Lung (tissue), 11 donors: ENCODE measurements at regions not wholly inside any gene's neighbourhood (a gene's known extent, or its start where the extent isn't known, plus 50 kb on each side); places are given as distances from the start of the nearest gene placed in this dataset.
"Not testable (repeated sequence)": the region's sequence is repeated elsewhere in the genome, so short reads cannot be mapped to it uniquely, and the experiment has no call there.

Source experiments
- ATAC-seq: fragments of 200-7000 bp; cut with Tn5 transposase; one replicate; pipeline ENCODE4 v1.9.1; 2020; ENCODE audit warnings: moderate number of reproducible peaks; ENCODE audit not compliant: insufficient read depth, low FRiP score
- DNase-seq, 3 donors: peaks; one replicate each; pipeline ENCODE4 v3.0.0-alpha.2; 2013 to 2017
- H3K27ac ChIP-seq, 2 donors: one replicate each; pipeline ENCODE4 v1.5.1; 2013; ENCODE audit warnings: mild to moderate bottlenecking in 2 of 2, moderate library complexity in 2 of 2, control low read depth in 1 of 2, inconsistent platforms in 1 of 2, low read depth in 1 of 2, low read length in 1 of 2
- H3K27me3 ChIP-seq, 3 donors: one replicate each; pipeline ENCODE4 v1.5.1; 2013; ENCODE audit warnings: low read length in 2 of 3; ENCODE audit not compliant: control insufficient read depth in 3 of 3, insufficient read depth in 3 of 3
- H3K36me3 ChIP-seq, 4 donors: one replicate each; pipeline ENCODE4 v1.5.1; 2013; ENCODE audit warnings: low read length in 4 of 4, mild to moderate bottlenecking in 1 of 4, moderate library complexity in 1 of 4; ENCODE audit not compliant: control insufficient read depth in 4 of 4, insufficient read depth in 4 of 4
- H3K4me1 ChIP-seq, 5 donors: one replicate each; pipeline ENCODE4 v1.5.1; 2013; ENCODE audit warnings: low read length in 5 of 5, mild to moderate bottlenecking in 2 of 5, moderate library complexity in 1 of 5; ENCODE audit not compliant: control insufficient read depth in 5 of 5, insufficient read depth in 5 of 5
- H3K4me3 ChIP-seq: one replicate; pipeline ENCODE4 v1.5.1; 2013; ENCODE audit warnings: mild to moderate bottlenecking, control low read depth, moderate library complexity
- H3K9ac ChIP-seq, 2 donors: one replicate each; pipeline ENCODE4 v1.5.1; 2013; ENCODE audit warnings: low read length in 2 of 2, control low read depth in 1 of 2; ENCODE audit not compliant: insufficient read depth in 1 of 2
- H3K9me3 ChIP-seq, 4 donors: one replicate each; pipeline ENCODE4 v1.5.1; 2013; ENCODE audit warnings: low read length in 3 of 4, mild to moderate bottlenecking in 1 of 4, moderate library complexity in 1 of 4; ENCODE audit not compliant: control insufficient read depth in 4 of 4, insufficient read depth in 3 of 4
- CTCF ChIP-seq: IDR thresholded peaks from 2 replicates; pipeline ENCODE4 v1.5.1; 2012; ENCODE audit warnings: mild to moderate bottlenecking; ENCODE audit errors: control extremely low read depth, extremely low read depth
- WGBS, 2 donors: extraction: QIAGEN DNeasy Blood & Tissue Kit; methylation state at CpG; one replicate each; pipeline ENCODE4 v1.1.7; 2013; 5-methylcytosine and 5-hydroxymethylcytosine counted together
- donor health status: control.
- donor health status: control.
- donor health status: Bipolar disorder and iron deficiency.
- donor health status: healthy.
- donor health status: DM: yes; HTN: yes; CAD: no.

- DNase-seq (no peak), ATAC-seq (no peak)
- no peak for TF ChIP-seq CTCF
- Histone ChIP-seq H3K4me3 (no peak overlapping the region), H3K27ac (no peak overlapping the region), H3K9me3 (peaks cover 0 to 14% (median 0%) of the 10 kb centered on the region in 4 donors), H3K9ac (no peak overlapping the region), H3K27me3 (no peaks in the 10 kb centered on the region), H3K36me3 (no peaks in the 10 kb centered on the region), H3K4me1 (peaks cover 0 to 7% (median 0%) of the 10 kb centered on the region in 5 donors)
- WGBS, 2 donors: 73 to 85% methylated on average over 6 of the region's 6 CpGs
Observed at GRCh38 chr19:13634658-13635057, 128.4 kb upstream of the CACNA1A start.

GRCh38 chr19:13633522-13633922, 127.2 kb upstream of the CACNA1A start:
- 48 to 79% methylated on average over 1 of the region's 1 CpG for WGBS, 2 donors
- no peak for ATAC-seq
- no peak for TF ChIP-seq CTCF

GRCh38 chr19:13633109-13633508, 126.8 kb upstream of the CACNA1A start:
- Histone ChIP-seq H3K36me3 (no peaks in the 10 kb centered on the region), H3K9ac (no peak overlapping the region), H3K9me3 (peaks cover 0 to 5% (median 0%) of the 10 kb centered on the region in 4 donors), H3K4me3 (no peak overlapping the region), H3K4me1 (peaks cover 0 to 7% (median 0%) of the 10 kb centered on the region in 5 donors), H3K27ac (no peak overlapping the region), H3K27me3 (no peaks in the 10 kb centered on the region)
- no peak for TF ChIP-seq CTCF
- 16 to 26% methylated on average over 6 of the region's 6 CpGs for WGBS, 2 donors
- DNase-seq (peak; percentile 76 to 77 (median 76)), ATAC-seq (no peak)

More at GRCh38 chr19:13633522-13633922, 127.2 kb upstream of the CACNA1A start:
- peaks cover 0 to 8% (median 0%) of the 10 kb centered on the region in 4 donors for H3K9me3 ChIP-seq
- no peaks in the 10 kb centered on the region for H3K36me3 ChIP-seq
- H3K27ac ChIP-seq: no peak overlapping the region
- no peak for DNase-seq
- no peaks in the 10 kb centered on the region for H3K27me3 ChIP-seq
- H3K4me3 ChIP-seq: no peak overlapping the region
- H3K9ac ChIP-seq: no peak overlapping the region
- peaks cover 0 to 7% (median 0%) of the 10 kb centered on the region in 5 donors for H3K4me1 ChIP-seq

- H3K4me3 ChIP-seq, H3K4me1 ChIP-seq, H3K9ac ChIP-seq, ATAC-seq, H3K9me3 ChIP-seq, H3K36me3 ChIP-seq, H3K27me3 ChIP-seq, DNase-seq, H3K27ac ChIP-seq: not testable (repeated sequence)
- 90% methylated on average over 7 of the region's 7 CpGs for WGBS, 2 donors
Observed at GRCh38 chr19:13632164-13632563, 125.9 kb upstream of the CACNA1A start.
